Naive thymus-derived CD4-positive, alpha-beta T cell (primary cell): ENCODE measurements at regions not wholly inside any gene's neighbourhood (a gene's known extent, or its start where the extent isn't known, plus 50 kb on each side); places are given as distances from the start of the nearest gene placed in this dataset.
A peak's percentile ranks its signal among the peaks of the same experiment; 100 is the strongest.
"Not testable (repeated sequence)": the region's sequence is repeated elsewhere in the genome, so short reads cannot be mapped to it uniquely, and the experiment has no call there.

Experiments used
- ATAC-seq: fragments of 150-1000 bp; cut with Tn5 transposase; 2 replicates; pipeline ENCODE4 v1.10.0; 2021; ENCODE audit warnings: mild to moderate bottlenecking, moderate library complexity
- CTCF ChIA-PET: fragments of 350-600 bp; sonication (Branson Sonifier 250); formaldehyde crosslinking; loops from one replicate; lab custom pipeline; 2021; ENCODE audit warnings: antibody characterized with exemption; lab: Charles Lee
- POLR2A ChIA-PET: fragments of 350-600 bp; sonication (Branson Sonifier 250); formaldehyde crosslinking; loops from one replicate; lab custom pipeline; 2021; ENCODE audit warnings: antibody characterized with exemption, inconsistent platforms; lab: Charles Lee
- DNase-seq, 9 donors: peaks; one replicate each; pipeline versions ENCODE4 v3.0.0 to v3.0.0-alpha.2; 2020 to 2022; ENCODE audit warnings: mixed read lengths in 1 of 9
- H3K27ac ChIP-seq: one replicate; pipeline ENCODE4 v1.7.0; 2013; ENCODE audit warnings: mild to moderate bottlenecking, low read depth, low read length, moderate library complexity
- H3K27me3 ChIP-seq, 2 donors: one replicate each; pipeline ENCODE4 v1.7.0; 2013; ENCODE audit warnings: low read length in 2 of 2, mild to moderate bottlenecking in 2 of 2, moderate library complexity in 2 of 2; ENCODE audit not compliant: control insufficient read depth in 2 of 2, insufficient read depth in 2 of 2
- H3K36me3 ChIP-seq, 3 experiments: 1 replicate in 2 of 3; 2 replicates in 1 of 3; pipeline ENCODE4 v1.7.0; 2013; ENCODE audit warnings: low read length in 3 of 3, mild to moderate bottlenecking in 3 of 3, moderate library complexity in 1 of 3; ENCODE audit not compliant: insufficient read depth in 3 of 3, control insufficient read depth in 2 of 3
- H3K4me1 ChIP-seq, 2 donors: one replicate each; pipeline ENCODE4 v1.7.0; 2013; ENCODE audit warnings: low read length in 2 of 2, mild to moderate bottlenecking in 2 of 2, moderate library complexity in 1 of 2; ENCODE audit not compliant: control insufficient read depth in 2 of 2, insufficient read depth in 2 of 2
- H3K4me3 ChIP-seq: 2 replicates; pipeline ENCODE4 v1.7.0; 2013; ENCODE audit warnings: mild to moderate bottlenecking, low read length
- H3K9me3 ChIP-seq, 3 experiments: 1 replicate in 2 of 3; 2 replicates in 1 of 3; pipeline ENCODE4 v1.7.0; 2013; ENCODE audit warnings: low read length in 3 of 3; ENCODE audit not compliant: control insufficient read depth in 2 of 3
- H3K27ac Mint-ChIP-seq, 9 donors: one replicate each; pipeline ENCODE4 v1.8.0; 2020 to 2022; ENCODE audit warnings: mixed read lengths in 9 of 9, mild to moderate bottlenecking in 8 of 9, moderate library complexity in 5 of 9, inconsistent platforms in 2 of 9
- H3K27me3 Mint-ChIP-seq, 5 donors: one replicate each; pipeline ENCODE4 v1.8.0; 2021 to 2022; ENCODE audit warnings: mixed read lengths in 5 of 5, mild to moderate bottlenecking in 1 of 5
- H3K36me3 Mint-ChIP-seq, 5 donors: one replicate each; pipeline ENCODE4 v1.8.0; 2020 to 2022; ENCODE audit warnings: mixed read lengths in 5 of 5, mild to moderate bottlenecking in 3 of 5, inconsistent platforms in 1 of 5
- H3K4me1 Mint-ChIP-seq, 7 donors: one replicate each; pipeline ENCODE4 v1.8.0; 2020 to 2022; ENCODE audit warnings: mixed read lengths in 7 of 7, mild to moderate bottlenecking in 3 of 7, inconsistent platforms in 1 of 7
- H3K4me3 Mint-ChIP-seq, 10 donors: one replicate each; pipeline ENCODE4 v1.8.0; 2020 to 2022; ENCODE audit warnings: mild to moderate bottlenecking in 10 of 10, mixed read lengths in 10 of 10, moderate library complexity in 6 of 10, inconsistent platforms in 2 of 10
- H3K9me3 Mint-ChIP-seq, 11 donors: one replicate each; pipeline ENCODE4 v1.8.0; 2020 to 2022; ENCODE audit warnings: mixed read lengths in 11 of 11, mild to moderate bottlenecking in 4 of 11, inconsistent platforms in 1 of 11, moderate library complexity in 1 of 11
- intact Hi-C, 2 donors: fragments of 100-400 bp; cut with micrococcal nuclease; formaldehyde crosslinking; loops; one replicate each; pipeline ENCODE4 v1.15.1; 2023

DNA sequence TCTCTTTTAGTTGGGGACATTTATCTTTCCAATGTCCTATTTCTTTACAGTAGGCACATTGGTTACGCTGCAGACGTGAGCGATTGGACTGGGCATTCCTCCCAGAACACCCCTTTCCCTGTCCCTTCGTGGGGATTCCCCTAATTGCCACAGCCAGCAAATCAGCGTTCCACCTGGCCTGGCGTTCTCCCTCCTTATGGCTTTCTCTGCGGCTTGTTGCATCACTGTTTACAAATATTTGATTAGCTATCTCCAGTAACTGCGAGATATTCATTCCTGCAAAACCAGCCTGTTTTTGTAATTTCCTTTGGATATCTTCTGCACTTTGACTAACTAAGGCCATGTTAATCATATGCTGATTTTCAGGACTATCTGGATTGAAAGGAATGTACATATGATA, 202.5 kb upstream of the KLF8 start:
- intact Hi-C loops = no loop called here
- no peak overlapping the region for H3K4me3 ChIP-seq
- ChIA-PET CTCF (no interaction called here), POLR2A (no interaction called here)
- peaks cover 0 to 3% (median 0%) of the 10 kb centered on the region in 11 donors for H3K9me3 Mint-ChIP-seq
- H3K4me1 Mint-ChIP-seq = no peaks in the 10 kb centered on the region
- no peaks in the 10 kb centered on the region for H3K27me3 Mint-ChIP-seq
- no peak overlapping the region for H3K4me3 Mint-ChIP-seq
- no peak overlapping the region for H3K27ac Mint-ChIP-seq
- H3K27ac ChIP-seq = no peak overlapping the region
- H3K36me3 Mint-ChIP-seq = no peaks in the 10 kb centered on the region
- no peaks in the 10 kb centered on the region for H3K27me3 ChIP-seq
- H3K4me1 ChIP-seq = no peaks in the 10 kb centered on the region
- H3K9me3 ChIP-seq = no peaks in the 10 kb centered on the region
- ATAC-seq (no peak), DNase-seq (no peak)
- no peaks in the 10 kb centered on the region for H3K36me3 ChIP-seq

GRCh38 chrX:56031409-56031808, 200.7 kb upstream of the KLF8 start:
- ATAC-seq (no peak), DNase-seq (no peak)
- H3K4me3 Mint-ChIP-seq = no peak overlapping the region
- H3K27me3 ChIP-seq = no peaks in the 10 kb centered on the region
- intact Hi-C loops = no loop called here
- H3K9me3 Mint-ChIP-seq = peaks cover 0 to 12% (median 3%) of the 10 kb centered on the region in 11 donors
- no peaks in the 10 kb centered on the region for H3K4me1 ChIP-seq
- H3K27me3 Mint-ChIP-seq = no peaks in the 10 kb centered on the region
- H3K36me3 Mint-ChIP-seq = no peaks in the 10 kb centered on the region
- POLR2A ChIA-PET = no interaction called here
- H3K27ac ChIP-seq = no peak overlapping the region
- no peak overlapping the region for H3K27ac Mint-ChIP-seq
- CTCF ChIA-PET = no interaction called here
- H3K9me3 ChIP-seq = no peaks in the 10 kb centered on the region
- H3K4me3 ChIP-seq = no peak overlapping the region
- no peaks in the 10 kb centered on the region for H3K4me1 Mint-ChIP-seq
- H3K36me3 ChIP-seq = no peaks in the 10 kb centered on the region

DNA sequence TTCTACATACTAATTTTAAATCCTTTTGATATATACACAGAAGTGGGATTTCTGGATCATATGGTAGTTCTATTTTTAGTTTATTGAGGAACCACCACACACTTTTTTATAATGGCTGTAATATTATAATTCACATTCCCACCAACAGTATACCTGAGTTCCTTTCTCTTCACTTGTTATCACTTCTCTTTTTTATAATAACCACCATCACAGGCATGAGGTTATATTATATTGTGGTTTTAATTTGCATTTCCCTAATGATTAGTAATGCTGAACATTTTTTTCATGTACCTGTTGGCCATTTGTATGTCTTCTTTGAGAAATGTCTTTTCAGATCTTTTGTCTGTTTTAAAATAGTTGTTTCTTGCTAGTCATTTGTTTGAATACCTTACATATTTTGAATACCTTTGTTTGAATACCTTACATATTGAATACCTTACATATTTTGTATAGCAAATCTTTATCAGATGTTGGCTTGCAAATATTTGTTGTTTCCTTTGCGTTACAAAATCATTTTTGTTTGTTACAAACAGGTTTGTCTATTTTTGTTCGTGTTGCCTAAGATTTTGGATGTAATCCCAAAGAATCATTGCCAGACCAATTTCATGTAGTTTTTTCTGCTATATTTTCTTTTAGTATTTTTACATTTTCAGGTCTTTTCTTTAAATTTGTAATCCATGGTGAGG, 198.5 kb upstream of the KLF8 start:
- CTCF ChIA-PET = no interaction called here
- POLR2A ChIA-PET = no interaction called here
- H3K9me3 Mint-ChIP-seq = peaks cover 2 to 29% (median 5%) of the 10 kb centered on the region in 11 donors
- Histone ChIP-seq H3K27me3 (no peaks in the 10 kb centered on the region), H3K9me3 (no peaks in the 10 kb centered on the region), H3K4me1 (no peaks in the 10 kb centered on the region), H3K27ac (no peak overlapping the region), H3K36me3 (no peaks in the 10 kb centered on the region), H3K4me3 (no peak overlapping the region)
- H3K27me3 Mint-ChIP-seq = no peaks in the 10 kb centered on the region
- peaks cover 0 to 3% (median 3%) of the 10 kb centered on the region in 5 donors for H3K36me3 Mint-ChIP-seq
- intact Hi-C loops = no loop called here
- no peaks in the 10 kb centered on the region for H3K4me1 Mint-ChIP-seq
- H3K27ac Mint-ChIP-seq = no peak overlapping the region
- H3K4me3 Mint-ChIP-seq = no peak overlapping the region
- ATAC-seq = no peak
- no peak for DNase-seq

GRCh38 chrX:56052673-56053330, 179.4 kb upstream of the KLF8 start:
- H3K9me3 ChIP-seq, H3K27ac ChIP-seq, CTCF ChIA-PET, H3K36me3 ChIP-seq, H3K27ac Mint-ChIP-seq, intact Hi-C loops, DNase-seq, H3K27me3 ChIP-seq, H3K27me3 Mint-ChIP-seq, H3K4me1 ChIP-seq, H3K4me3 ChIP-seq, ATAC-seq, H3K4me1 Mint-ChIP-seq, POLR2A ChIA-PET, H3K4me3 Mint-ChIP-seq: not testable (repeated sequence)
- peaks cover 0 to 26% (median 11%) of the 10 kb centered on the region in 5 donors for H3K36me3 Mint-ChIP-seq
- peaks cover 0 to 44% (median 19%) of the 10 kb centered on the region in 11 donors for H3K9me3 Mint-ChIP-seq

DNA sequence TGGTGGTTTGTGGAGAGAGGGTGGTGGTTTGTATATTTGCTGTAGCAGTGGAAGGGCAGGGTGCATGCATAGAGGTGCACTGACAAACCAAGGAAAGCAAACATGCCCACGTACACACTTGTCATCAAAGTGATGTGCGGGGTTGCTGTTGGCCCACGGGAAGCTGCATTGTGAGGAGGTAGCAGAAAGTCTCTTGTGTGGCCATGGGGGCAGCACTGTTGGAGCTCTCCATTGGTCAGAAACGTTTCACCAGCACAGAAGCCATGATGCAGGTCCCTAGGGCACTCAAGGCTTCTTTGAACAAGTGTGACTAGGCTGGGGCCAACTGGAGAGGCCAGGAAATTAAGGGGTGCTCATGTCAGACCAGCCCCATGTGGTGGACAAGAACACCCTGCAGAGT, 174.8 kb upstream of the KLF8 start:
- no peak for ATAC-seq
- H3K4me3 Mint-ChIP-seq = peak overlapping the region in 1 of 10 donors; percentile 54
- H3K9me3 Mint-ChIP-seq = peaks cover 5 to 66% (median 26%) of the 10 kb centered on the region in 11 donors
- intact Hi-C loops = no loop called here
- no peaks in the 10 kb centered on the region for H3K27me3 Mint-ChIP-seq
- Histone ChIP-seq H3K27ac (no peak overlapping the region), H3K36me3 (no peaks in the 10 kb centered on the region), H3K4me1 (no peaks in the 10 kb centered on the region), H3K27me3 (no peaks in the 10 kb centered on the region), H3K9me3 (no peaks in the 10 kb centered on the region), H3K4me3 (no peak overlapping the region)
- no peak overlapping the region for H3K27ac Mint-ChIP-seq
- CTCF ChIA-PET = no interaction called here
- H3K4me1 Mint-ChIP-seq = no peaks in the 10 kb centered on the region
- peaks cover 2 to 43% (median 14%) of the 10 kb centered on the region in 5 donors for H3K36me3 Mint-ChIP-seq
- POLR2A ChIA-PET = no interaction called here
- no peak for DNase-seq

DNA sequence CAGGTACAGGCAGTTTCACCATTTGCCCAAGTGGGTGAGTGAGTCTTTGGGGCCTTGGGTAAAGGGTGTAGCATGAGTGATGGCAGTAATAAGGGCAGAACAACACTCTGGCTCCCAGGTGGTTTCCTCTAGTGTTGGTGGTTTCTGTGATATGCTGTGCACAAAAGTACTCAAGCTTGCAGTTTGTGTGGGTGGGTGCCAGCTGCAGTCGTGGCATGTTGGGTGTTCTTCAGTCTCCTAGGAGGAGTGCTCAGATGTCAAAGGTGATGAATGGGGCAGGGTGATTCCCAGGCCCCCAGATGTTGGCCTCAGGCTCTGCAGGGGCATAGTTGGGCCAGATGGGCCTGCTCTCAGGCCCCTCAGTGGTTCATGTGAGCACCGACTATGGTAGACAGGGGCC, 166.1 kb upstream of the KLF8 start:
- POLR2A ChIA-PET = interaction anchor here (0.6 kb wide), 1 partner anchor 1065 kb away, joined by 3 read pairs; no protein-coding TSS in a partner anchor
- peak overlapping the region in 1 of 10 donors; percentile 63 for H3K4me3 Mint-ChIP-seq
- CTCF ChIA-PET = no interaction called here
- H3K27ac ChIP-seq = no peak overlapping the region
- no peaks in the 10 kb centered on the region for H3K36me3 ChIP-seq
- intact Hi-C loops = no loop called here
- no peaks in the 10 kb centered on the region for H3K27me3 Mint-ChIP-seq
- no peaks in the 10 kb centered on the region for H3K27me3 ChIP-seq
- peaks cover 0 to 20% (median 8%) of the 10 kb centered on the region in 5 donors for H3K36me3 Mint-ChIP-seq
- H3K4me1 Mint-ChIP-seq = peaks cover 3 to 29% (median 14%) of the 10 kb centered on the region in 7 donors
- ATAC-seq = no peak
- no peaks in the 10 kb centered on the region for H3K9me3 ChIP-seq
- no peak overlapping the region for H3K4me3 ChIP-seq
- H3K4me1 ChIP-seq = peaks cover 0 to 8% of the 10 kb centered on the region in 2 donors
- H3K27ac Mint-ChIP-seq = peak overlapping the region in 4 of 9 donors; percentile 2 to 68 (median 42)
- peaks cover 0 to 42% (median 18%) of the 10 kb centered on the region in 11 donors for H3K9me3 Mint-ChIP-seq
- DNase-seq = no peak
